DOHH2 (cell line): ENCODE measurements at regions not wholly inside any gene's neighbourhood (a gene's known extent, or its start where the extent isn't known, plus 50 kb on each side); places are given as distances from the start of the nearest gene placed in this dataset.

ENCODE experiments used
- CTCF ChIP-seq: fragments of 200-600 bp; sonication (generic); IDR thresholded peaks from one replicate; pipeline ENCODE4 v1.5.1; 2014; ENCODE audit warnings: antibody characterized with exemption, mild to moderate bottlenecking, low read depth, low read length; ENCODE audit not compliant: poor library complexity, severe bottlenecking
- EZH2phosphoT487 ChIP-seq: fragments of 200-600 bp; sonication (generic); IDR thresholded peaks from 2 replicates; pipeline ENCODE4 v1.6.1; 2017; ENCODE audit warnings: borderline replicate concordance, mild to moderate bottlenecking, antibody characterized with exemption, low read length, moderate library complexity, mixed read lengths

GRCh38 chr21:25081096-25081495, 526.2 kb downstream of the MRPL39 start:
- TF ChIP-seq CTCF = no peak
- no peak for TF ChIP-seq EZH2phosphoT487
